Panc1 (cell line): ENCODE measurements at regions not wholly inside any gene's neighbourhood (a gene's known extent, or its start where the extent isn't known, plus 50 kb on each side); places are given as distances from the start of the nearest gene placed in this dataset.

Experiments used
- ATAC-seq: fragments of 200-7000 bp; cut with Tn5 transposase; 2 replicates; pipeline ENCODE4 v1.9.1; 2020; ENCODE audit warnings: mild to moderate bottlenecking, moderate library complexity
- BruUV-seq: library from RNA; stranded (reverse); fragments of 400-500 nt; replicated peaks from 2 replicates; lab custom pipeline; 2021; lab: Mats Ljungman, UMichigan
- CTCF ChIA-PET: fragments of 300-600 bp; sonication (Branson Sonifier 250); formaldehyde crosslinking; loops from one replicate; lab custom pipeline; 2022; ENCODE audit warnings: antibody characterized with exemption; lab: Charles Lee
- POLR2A ChIA-PET: fragments of 300-600 bp; sonication (Branson Sonifier 250); formaldehyde crosslinking; loops from one replicate; lab custom pipeline; 2022; ENCODE audit warnings: antibody characterized with exemption; lab: Charles Lee
- DNase-seq: peaks from one replicate; pipeline ENCODE4 v3.0.0-alpha.2; 2010; ENCODE audit warnings: low read depth, low spot score
- H3K27ac ChIP-seq: 2 replicates; pipeline ENCODE4 v1.5.1; 2011; ENCODE audit warnings: mild to moderate bottlenecking, low read length, inconsistent platforms
- H3K27me3 ChIP-seq: fragments of 200-500 bp; sonication (Bioruptor generic); 2 replicates; pipeline ENCODE4 v1.6.0; 2014; ENCODE audit warnings: low read length, inconsistent platforms; ENCODE audit not compliant: control insufficient read depth, insufficient read depth
- H3K36me3 ChIP-seq: fragments of 200-500 bp; sonication (Bioruptor generic); 2 replicates; pipeline ENCODE4 v1.5.1; 2014; ENCODE audit warnings: inconsistent platforms, mild to moderate bottlenecking, low read length, moderate library complexity; ENCODE audit not compliant: control insufficient read depth, insufficient read depth
- H3K4me1 ChIP-seq: 2 replicates; pipeline ENCODE4 v1.5.1; 2011; ENCODE audit warnings: inconsistent platforms, mild to moderate bottlenecking, low read length, moderate library complexity; ENCODE audit not compliant: control insufficient read depth, insufficient read depth
- H3K4me3 ChIP-seq, 2 experiments: 2 replicates each; pipeline ENCODE4 v1.5.1; 2011 to 2012; ENCODE audit warnings: low read depth in 2 of 2, low read length in 2 of 2, mild to moderate bottlenecking in 2 of 2, inconsistent platforms in 1 of 2, moderate library complexity in 1 of 2
- H3K9me3 ChIP-seq: fragments of 200-500 bp; sonication (Bioruptor generic); 2 replicates; pipeline ENCODE4 v1.5.1; 2014; ENCODE audit warnings: low read depth, mild to moderate bottlenecking, inconsistent platforms, low read length, moderate library complexity; ENCODE audit not compliant: control insufficient read depth, insufficient read depth
- CTCF ChIP-seq: fragments of 450-650 bp; IDR thresholded peaks from 2 replicates; pipeline ENCODE4 v1.5.1; 2017; ENCODE audit warnings: mild to moderate bottlenecking
- POLR2AphosphoS5 ChIP-seq: IDR thresholded peaks from 2 replicates; pipeline ENCODE4 v1.6.1; 2012; ENCODE audit warnings: mild to moderate bottlenecking, low read depth, low read length, moderate library complexity
- REST ChIP-seq, 2 experiments: IDR thresholded peaks; 2 replicates each; pipeline ENCODE4 v1.6.1; 2011 to 2012; ENCODE audit warnings: low read depth in 2 of 2, control low read depth in 1 of 2, low read length in 1 of 2, mild to moderate bottlenecking in 1 of 2, moderate library complexity in 1 of 2; ENCODE audit not compliant: insufficient read depth in 1 of 2
- SIN3A ChIP-seq: IDR thresholded peaks from 2 replicates; pipeline ENCODE4 v1.6.1; 2012; ENCODE audit warnings: low read depth, mild to moderate bottlenecking, low read length, moderate library complexity, borderline replicate concordance; ENCODE audit not compliant: insufficient read depth
- TCF7L2 ChIP-seq: IDR thresholded peaks from 2 replicates; pipeline ENCODE4 v1.6.1; 2011; ENCODE audit warnings: mild to moderate bottlenecking, low read depth, low read length, inconsistent platforms
- in situ Hi-C: cut with HindIII; loops from 2 replicates; pipeline ENCODE4 v1.10.0; 2016; ENCODE audit warnings: low sequenced_read_pairs, low pct_unique_long_range_greater_than_20kb
- intact Hi-C: fragments of 100-400 bp; cut with micrococcal nuclease; formaldehyde crosslinking; loops from one replicate; pipeline ENCODE4 v1.10.0; 2022; ENCODE audit not compliant: unreplicated experiment

GRCh38 chr5:33227746-33228145 lies 213.0 kb upstream of the TARS1 start:
- TF ChIP-seq TCF7L2 (no peak), SIN3A (no peak), REST (IDR thresholded peaks at IDR 0.05; ENCODE audit: insufficient read depth in 1 of 2, low read depth in 2 of 2, low read length in 1 of 2) (no peak), POLR2AphosphoS5 (no peak), CTCF (no peak)
- ChIA-PET POLR2A (no interaction called here), CTCF (no interaction called here)
- Histone ChIP-seq H3K36me3 (no peaks in the 10 kb centered on the region), H3K4me3 (no peak overlapping the region), H3K27me3 (no peaks in the 10 kb centered on the region), H3K4me1 (no peaks in the 10 kb centered on the region), H3K9me3 (no peaks in the 10 kb centered on the region), H3K27ac (no peak overlapping the region)
- no peak for DNase-seq
- intact Hi-C loops (no loop called here), in situ Hi-C loops (no loop called here)
- ATAC-seq = no peak
- no TSS peak for BruUV-seq

- no TSS peak for BruUV-seq
- intact Hi-C loops (no loop called here), in situ Hi-C loops (no loop called here)
- POLR2A ChIA-PET = no interaction called here
- TF ChIP-seq POLR2AphosphoS5 (no peak), SIN3A (no peak), REST (IDR thresholded peaks at IDR 0.05; ENCODE audit: insufficient read depth in 1 of 2, low read depth in 2 of 2, low read length in 1 of 2) (no peak), CTCF (no peak), TCF7L2 (no peak)
- DNase-seq (no peak), ATAC-seq (no peak)
- Histone ChIP-seq H3K4me1 (no peaks in the 10 kb centered on the region), H3K27ac (no peak overlapping the region), H3K9me3 (no peaks in the 10 kb centered on the region), H3K36me3 (no peaks in the 10 kb centered on the region), H3K27me3 (no peaks in the 10 kb centered on the region), H3K4me3 (no peak overlapping the region)
- CTCF ChIA-PET = no interaction called here
These were observed 212.6 kb upstream of the TARS1 start for GRCh38 chr5:33228149-33228548.
